ENCODE measurements at regions not wholly inside any gene's neighbourhood (a gene's known extent, or its start where the extent isn't known, plus 50 kb on each side); places are given as distances from the start of the nearest gene placed in this dataset.

DNA sequence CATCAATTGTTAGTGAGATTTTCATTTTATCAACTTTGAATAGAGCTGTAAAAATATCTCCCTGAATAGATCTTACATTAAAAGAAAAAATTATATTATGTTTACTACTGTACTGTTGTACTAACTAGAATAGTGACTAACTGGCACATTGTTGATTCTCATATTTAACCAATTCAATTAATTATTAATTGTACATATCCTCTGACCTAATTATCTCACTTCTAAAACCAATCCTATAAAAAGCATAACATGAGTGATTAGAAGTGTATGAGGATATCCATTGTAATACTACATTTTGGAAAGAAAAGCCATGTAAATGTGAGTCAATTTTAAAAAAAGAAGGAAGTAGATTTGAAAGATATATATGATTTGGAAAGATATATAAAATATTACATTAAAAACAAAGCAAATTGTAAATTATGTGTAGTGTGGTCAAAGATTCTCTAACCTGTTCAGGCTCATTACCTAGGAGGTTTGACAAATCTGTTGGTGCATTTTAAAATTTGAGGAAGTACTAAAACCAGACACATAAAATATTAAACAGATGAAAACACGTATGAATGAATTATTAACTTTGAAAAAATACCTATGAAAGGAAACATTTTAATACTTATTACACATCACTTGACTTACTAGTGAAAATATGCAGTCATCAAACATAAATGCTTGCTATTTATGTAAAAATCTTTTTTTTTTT is 829.8 kb upstream of the SLC10A2 start:
- TF ChIP-seq, protein P1, sequence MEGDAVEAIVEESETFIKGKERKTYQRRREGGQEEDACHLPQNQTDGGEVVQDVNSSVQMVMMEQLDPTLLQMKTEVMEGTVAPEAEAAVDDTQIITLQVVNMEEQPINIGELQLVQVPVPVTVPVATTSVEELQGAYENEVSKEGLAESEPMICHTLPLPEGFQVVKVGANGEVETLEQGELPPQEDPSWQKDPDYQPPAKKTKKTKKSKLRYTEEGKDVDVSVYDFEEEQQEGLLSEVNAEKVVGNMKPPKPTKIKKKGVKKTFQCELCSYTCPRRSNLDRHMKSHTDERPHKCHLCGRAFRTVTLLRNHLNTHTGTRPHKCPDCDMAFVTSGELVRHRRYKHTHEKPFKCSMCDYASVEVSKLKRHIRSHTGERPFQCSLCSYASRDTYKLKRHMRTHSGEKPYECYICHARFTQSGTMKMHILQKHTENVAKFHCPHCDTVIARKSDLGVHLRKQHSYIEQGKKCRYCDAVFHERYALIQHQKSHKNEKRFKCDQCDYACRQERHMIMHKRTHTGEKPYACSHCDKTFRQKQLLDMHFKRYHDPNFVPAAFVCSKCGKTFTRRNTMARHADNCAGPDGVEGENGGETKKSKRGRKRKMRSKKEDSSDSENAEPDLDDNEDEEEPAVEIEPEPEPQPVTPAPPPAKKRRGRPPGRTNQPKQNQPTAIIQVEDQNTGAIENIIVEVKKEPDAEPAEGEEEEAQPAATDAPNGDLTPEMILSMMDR (IDR thresholded peaks at IDR 0.05): no peak
- no peak for TF ChIP-seq POLR2A (IDR thresholded peaks at IDR 0.05)

Data from right lobe of liver (tissue), 4 donors.